ENCODE measurements at regions not wholly inside any gene's neighbourhood (a gene's known extent, or its start where the extent isn't known, plus 50 kb on each side); places are given as distances from the start of the nearest gene placed in this dataset.

- TF ChIP-seq RREB1 (CRISPR knock-in tag; IDR thresholded peaks at IDR 0.05) = no peak
- TF ChIP-seq KDM5B (IDR thresholded peaks at IDR 0.05; ENCODE audit: insufficient replicate concordance, low read depth, low read length) = no peak
- TF ChIP-seq RFX1 (IDR thresholded peaks at IDR 0.05) = no peak
- TF ChIP-seq ZNF280B (CRISPR knock-in tag; IDR thresholded peaks at IDR 0.05) = no peak
- no peak for TF ChIP-seq SNAPC5 (CRISPR knock-in tag; IDR thresholded peaks at IDR 0.05)
- no peak for TF ChIP-seq TBP (optimal IDR thresholded peaks at IDR 0.05; ENCODE audit: low read depth, low read length)
- TF ChIP-seq FOXO4 (CRISPR knock-in tag; IDR thresholded peaks at IDR 0.05) = no peak
- no peak for TF ChIP-seq POLR3G (IDR thresholded peaks at IDR 0.05; ENCODE audit: extremely low read depth, insufficient read length, insufficient replicate concordance)
- TF ChIP-seq TCF15 (CRISPR knock-in tag; IDR thresholded peaks at IDR 0.05) = no peak
- TF ChIP-seq PKNOX1 (IDR thresholded peaks at IDR 0.05) = no peak
- TF ChIP-seq PCBP1 (IDR thresholded peaks at IDR 0.05; ENCODE audit: low read depth, low read length, poor library complexity, severe bottlenecking) = no peak
- no peak for TF ChIP-seq SAFB2 (IDR thresholded peaks at IDR 0.05; ENCODE audit: borderline replicate concordance, low read depth, low read length, severe bottlenecking)
- no peak for TF ChIP-seq ZNF644 (tag; IDR thresholded peaks at IDR 0.05; ENCODE audit: low read depth)
- no peak for TF ChIP-seq ZNF140 (CRISPR knock-in tag; IDR thresholded peaks at IDR 0.05)
- no peak for TF ChIP-seq TAF7 (tag; IDR thresholded peaks at IDR 0.05)
- TF ChIP-seq HDAC6 (IDR thresholded peaks at IDR 0.05; ENCODE audit: low read depth, low read length) = no peak
- peak; percentile 90 for TF ChIP-seq C11orf30 (IDR thresholded peaks at IDR 0.05; ENCODE audit: low read depth)
- TF ChIP-seq HNRNPH1 (optimal IDR thresholded peaks at IDR 0.05; ENCODE audit: low read depth, low read length) = no peak
- no peak for TF ChIP-seq MCM3 (IDR thresholded peaks at IDR 0.05)
- no peak for TF ChIP-seq SOX6 (IDR thresholded peaks at IDR 0.05)
These were observed 61.8 kb upstream of the PRSS23 start (continued) for GRCh38 chr11:86738568-86738967.

Data from K562 (cell line).